ENCODE measurements at regions not wholly inside any gene's neighbourhood (a gene's known extent, or its start where the extent isn't known, plus 50 kb on each side); places are given as distances from the start of the nearest gene placed in this dataset.

- DNase-seq (ENCODE audit: low read depth, low spot score) = no peak
Measured at GRCh38 chr3:72568083-72568482, 280.2 kb downstream of the SHQ1 start.

GRCh38 chr3:72567474-72567873 is 280.8 kb downstream of the SHQ1 start:
- DNase-seq (ENCODE audit: low read depth, low spot score) = no peak

GRCh38 chr3:72565593-72565992 is 282.7 kb downstream of the SHQ1 start:
- DNase-seq (ENCODE audit: low read depth, low spot score) = no peak

GRCh38 chr3:72563690-72564370 is 284.4 kb downstream of the SHQ1 start:
- no peak for DNase-seq (ENCODE audit: low read depth, low spot score)

- DNase-seq (ENCODE audit: low read depth, low spot score) = peak; percentile 44
Measured at GRCh38 chr3:72560846-72561675, 287.2 kb downstream of the SHQ1 start.

- no peak for DNase-seq (ENCODE audit: low read depth, low spot score)
Measured at GRCh38 chr3:72559385-72559784, 288.9 kb downstream of the SHQ1 start.

- DNase-seq (ENCODE audit: low read depth, low spot score) = no peak
Measured at GRCh38 chr3:72558001-72558400, 290.2 kb downstream of the SHQ1 start.

- no peak for DNase-seq (ENCODE audit: low read depth, low spot score)
Measured at GRCh38 chr3:72555714-72556113, 292.5 kb downstream of the SHQ1 start.

GRCh38 chr3:72554689-72555088 is 293.6 kb downstream of the SHQ1 start:
- DNase-seq (ENCODE audit: low read depth, low spot score) = no peak

- DNase-seq (ENCODE audit: low read depth, low spot score) = no peak
Measured at GRCh38 chr3:72553298-72553697, 294.9 kb downstream of the SHQ1 start.

GRCh38 chr3:72550582-72551262 is 297.5 kb downstream of the SHQ1 start:
- DNase-seq (ENCODE audit: low read depth, low spot score) = no peak

GRCh38 chr3:72549761-72550581 is 298.3 kb downstream of the SHQ1 start:
- no peak for DNase-seq (ENCODE audit: low read depth, low spot score)

- no peak for DNase-seq (ENCODE audit: low read depth, low spot score)
Measured at GRCh38 chr3:72548981-72549380, 299.3 kb downstream of the SHQ1 start.

- no peak for DNase-seq (ENCODE audit: low read depth, low spot score)
Measured at GRCh38 chr3:72548461-72548860, 299.8 kb downstream of the SHQ1 start.

- no peak for DNase-seq (ENCODE audit: low read depth, low spot score)
Measured at GRCh38 chr3:72547183-72547582, 301.1 kb downstream of the SHQ1 start.

GRCh38 chr3:72544239-72544638 is 304.0 kb downstream of the SHQ1 start:
- no peak for DNase-seq (ENCODE audit: low read depth, low spot score)

- DNase-seq (ENCODE audit: low read depth, low spot score) = no peak
Measured at GRCh38 chr3:72543246-72543645, 305.0 kb downstream of the SHQ1 start.

- DNase-seq (ENCODE audit: low read depth, low spot score) = no peak
Measured at GRCh38 chr3:72542781-72543180, 305.5 kb downstream of the SHQ1 start.

GRCh38 chr3:72539856-72540255 is 308.4 kb downstream of the SHQ1 start:
- DNase-seq (ENCODE audit: low read depth, low spot score) = no peak

- DNase-seq (ENCODE audit: low read depth, low spot score) = no peak
Measured at GRCh38 chr3:72538070-72538745, 310.0 kb downstream of the SHQ1 start.

GRCh38 chr3:72537448-72537847 is 310.8 kb downstream of the SHQ1 start:
- no peak for DNase-seq (ENCODE audit: low read depth, low spot score)

Measured in astrocyte of the hippocampus (primary cell).